Right atrium auricular region (tissue), 2 donors: ENCODE measurements at regions not wholly inside any gene's neighbourhood (a gene's known extent, or its start where the extent isn't known, plus 50 kb on each side); places are given as distances from the start of the nearest gene placed in this dataset.

Experiments
- DNase-seq: peaks from one replicate; pipeline ENCODE4 v3.0.0-alpha.2; 2019; ENCODE audit warnings: low spot score
- H3K27ac ChIP-seq, 2 donors: fragments of 200-600 bp; sonication (generic); 1 replicate in 1 of 2; 2 replicates in 1 of 2; pipeline ENCODE4 v1.5.1; 2016 to 2019
- H3K27me3 ChIP-seq, 2 donors: fragments of 200-600 bp; sonication (generic); one replicate each; pipeline versions ENCODE4 v1.5.1 to v1.6.0; 2017 to 2019
- H3K36me3 ChIP-seq: fragments of 200-600 bp; sonication (generic); one replicate; pipeline ENCODE4 v1.5.1; 2016
- H3K4me1 ChIP-seq, 2 donors: fragments of 200-600 bp; sonication (generic); one replicate each; pipeline versions ENCODE4 v1.5.1 to v1.6.0; 2017 to 2019
- H3K4me3 ChIP-seq, 2 donors: fragments of 200-600 bp; sonication (generic); 1 replicate in 1 of 2; 2 replicates in 1 of 2; pipeline ENCODE4 v1.5.1; 2017 to 2019; ENCODE audit warnings: mild to moderate bottlenecking in 1 of 2, moderate library complexity in 1 of 2
- H3K9me3 ChIP-seq, 2 donors: fragments of 200-600 bp; sonication (generic); one replicate each; pipeline ENCODE4 v1.5.1; 2019
- CTCF ChIP-seq, 2 donors: fragments of 200-600 bp; sonication (generic); IDR thresholded peaks; one replicate each; pipeline ENCODE4 v1.5.1; 2019; ENCODE audit warnings: antibody characterized with exemption in 2 of 2

GRCh38 chr2:125543968-125544514 lies 1111.9 kb upstream of the GYPC start:
- no peaks in the 10 kb centered on the region for H3K36me3 ChIP-seq
- H3K4me1 ChIP-seq: no peaks in the 10 kb centered on the region
- DNase-seq: no peak
- no peaks in the 10 kb centered on the region for H3K9me3 ChIP-seq
- H3K27ac ChIP-seq: no peak overlapping the region
- TF ChIP-seq CTCF (IDR thresholded peaks at IDR 0.05): no peak
- H3K4me3 ChIP-seq: no peak overlapping the region
- no peaks in the 10 kb centered on the region for H3K27me3 ChIP-seq

- Histone ChIP-seq H3K36me3 (no peaks in the 10 kb centered on the region), H3K4me1 (no peaks in the 10 kb centered on the region), H3K4me3 (no peak overlapping the region), H3K27ac (no peak overlapping the region), H3K27me3 (no peaks in the 10 kb centered on the region), H3K9me3 (no peaks in the 10 kb centered on the region)
- TF ChIP-seq CTCF (IDR thresholded peaks at IDR 0.05): no peak
- no peak for DNase-seq
Observed at GRCh38 chr2:125553768-125554167, 1102.2 kb upstream of the GYPC start.

GRCh38 chr2:125554956-125555355 lies 1101.0 kb upstream of the GYPC start:
- H3K27me3 ChIP-seq: no peaks in the 10 kb centered on the region
- DNase-seq: no peak
- no peak overlapping the region for H3K27ac ChIP-seq

GRCh38 chr2:125559186-125559585 lies 1096.8 kb upstream of the GYPC start:
- no peaks in the 10 kb centered on the region for H3K9me3 ChIP-seq
- H3K4me3 ChIP-seq: no peak overlapping the region
- no peak for TF ChIP-seq CTCF (IDR thresholded peaks at IDR 0.05)
- no peaks in the 10 kb centered on the region for H3K4me1 ChIP-seq
- DNase-seq: no peak
- H3K27me3 ChIP-seq: no peaks in the 10 kb centered on the region
- no peak overlapping the region for H3K27ac ChIP-seq
- H3K36me3 ChIP-seq: no peaks in the 10 kb centered on the region

More at GRCh38 chr2:125554956-125555355, 1101.0 kb upstream of the GYPC start:
- no peak for TF ChIP-seq CTCF (IDR thresholded peaks at IDR 0.05)
- Histone ChIP-seq H3K4me3 (no peak overlapping the region), H3K9me3 (no peaks in the 10 kb centered on the region), H3K4me1 (no peaks in the 10 kb centered on the region), H3K36me3 (no peaks in the 10 kb centered on the region)

- H3K36me3 ChIP-seq: no peaks in the 10 kb centered on the region
- no peak for DNase-seq
- H3K27me3 ChIP-seq: no peaks in the 10 kb centered on the region
- TF ChIP-seq CTCF (IDR thresholded peaks at IDR 0.05): no peak
- H3K4me3 ChIP-seq: no peak overlapping the region
- no peak overlapping the region for H3K27ac ChIP-seq
- no peaks in the 10 kb centered on the region for H3K4me1 ChIP-seq
- no peaks in the 10 kb centered on the region for H3K9me3 ChIP-seq
Observed at GRCh38 chr2:125560855-125561254, 1095.1 kb upstream of the GYPC start.

- DNase-seq: no peak
- H3K4me1 ChIP-seq: no peaks in the 10 kb centered on the region
- TF ChIP-seq CTCF (IDR thresholded peaks at IDR 0.05): no peak
Observed at GRCh38 chr2:125561302-125561701, 1094.7 kb upstream of the GYPC start.

More at GRCh38 chr2:125561302-125561701, 1094.7 kb upstream of the GYPC start:
- H3K27me3 ChIP-seq: no peaks in the 10 kb centered on the region
- H3K36me3 ChIP-seq: no peaks in the 10 kb centered on the region
- H3K27ac ChIP-seq: no peak overlapping the region
- H3K4me3 ChIP-seq: no peak overlapping the region
- H3K9me3 ChIP-seq: no peaks in the 10 kb centered on the region
